GM19372 (cell line): ENCODE measurements at regions not wholly inside any gene's neighbourhood (a gene's known extent, or its start where the extent isn't known, plus 50 kb on each side); places are given as distances from the start of the nearest gene placed in this dataset.
"Not testable (repeated sequence)": the region's sequence is repeated elsewhere in the genome, so short reads cannot be mapped to it uniquely, and the experiment has no call there.

Experiments used
- ATAC-seq: cut with Tn5 transposase; IDR thresholded peaks from one replicate; pipeline ENCODE4 v1.9.1; 2021; ENCODE audit warnings: mild to moderate bottlenecking, low read depth, moderate library complexity; ENCODE audit not compliant: unreplicated experiment

- ATAC-seq, result no peak
These were observed 313.3 kb upstream of the SFSWAP start for GRCh38 chr12:131397493-131398181.

- no peak for ATAC-seq
These were observed 311.9 kb upstream of the SFSWAP start for GRCh38 chr12:131399000-131399399.

DNA sequence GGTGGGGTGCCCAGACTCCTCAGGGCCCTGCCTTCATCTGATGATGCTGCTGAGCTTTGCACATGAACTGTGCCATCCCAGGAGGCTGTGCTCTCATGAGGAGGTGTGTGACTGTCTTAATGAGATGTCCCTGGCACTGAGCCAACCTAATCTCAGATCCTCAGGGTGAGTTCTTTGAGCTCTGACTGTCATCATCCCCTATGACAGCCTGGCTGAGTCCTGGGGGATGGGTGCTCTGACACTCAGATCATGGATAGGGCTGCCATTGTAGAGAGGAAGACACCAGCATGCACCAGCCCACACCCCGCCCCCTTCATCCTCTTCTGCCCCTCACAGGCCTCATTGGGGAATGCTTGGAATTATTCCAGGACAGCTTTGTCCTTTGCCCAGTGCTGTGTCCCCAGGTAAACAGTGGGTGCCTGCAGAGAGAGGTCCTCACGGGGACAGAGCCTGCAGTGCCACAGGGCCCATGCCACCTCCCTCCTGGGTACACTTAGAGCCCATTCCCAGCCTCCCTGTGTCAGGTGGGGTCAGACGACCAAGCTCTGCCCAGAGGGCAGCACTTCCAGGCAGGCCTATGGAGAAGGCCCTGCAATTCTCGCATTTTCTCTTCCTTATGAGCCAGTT lies 310.1 kb upstream of the SFSWAP start:
- not testable (repeated sequence) for ATAC-seq

- not testable (repeated sequence) for ATAC-seq
These were observed 308.8 kb upstream of the SFSWAP start for GRCh38 chr12:131401907-131402633.

DNA sequence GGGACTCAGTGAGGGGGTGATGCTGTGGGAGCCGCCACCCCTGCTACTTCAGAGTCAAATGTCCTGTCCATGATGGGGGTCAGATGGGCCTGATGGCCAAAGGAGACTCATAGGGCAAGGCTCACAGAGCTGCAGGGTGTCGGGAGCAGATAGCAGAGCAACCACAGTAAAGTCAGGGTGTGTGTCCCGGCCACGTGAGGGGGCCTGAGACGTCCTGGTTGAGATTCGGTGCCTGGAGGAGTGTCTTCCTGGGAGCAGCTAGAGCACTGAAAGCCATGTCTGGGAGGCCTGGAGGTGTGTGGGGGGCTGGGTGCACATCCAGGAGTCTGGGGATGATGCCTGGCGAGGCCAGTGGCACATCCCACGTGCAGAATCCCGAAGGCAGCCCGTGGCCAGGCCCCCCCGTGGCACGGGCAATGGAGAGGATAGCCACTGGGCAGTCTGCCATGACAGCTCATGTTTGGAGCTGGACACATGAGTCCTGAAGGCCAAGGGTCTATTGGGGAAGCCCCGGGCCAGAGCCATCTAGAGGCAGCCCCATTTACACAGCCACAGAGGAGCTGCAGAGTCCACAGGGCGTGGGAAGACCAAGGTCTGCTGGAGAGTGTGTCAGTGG lies 308.0 kb upstream of the SFSWAP start:
- no peak for ATAC-seq

DNA sequence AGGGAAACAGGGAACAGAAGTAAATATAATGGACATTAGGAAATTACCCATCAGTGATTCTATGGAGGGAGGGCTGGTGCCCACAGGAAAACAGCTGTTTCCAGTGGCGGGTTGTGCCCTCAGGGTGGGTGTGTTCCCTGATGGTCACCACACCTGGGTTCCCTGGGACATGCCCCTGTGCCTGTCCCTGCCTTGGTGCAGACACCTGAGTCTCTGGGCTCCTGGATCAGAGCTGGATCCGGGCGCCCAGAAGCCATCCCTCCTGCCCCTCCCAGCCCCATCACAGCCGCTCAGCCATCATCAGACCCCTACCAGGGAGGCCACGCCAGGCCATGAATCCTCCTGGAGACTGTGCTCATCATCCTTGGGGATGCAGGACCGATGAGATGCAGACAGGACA lies 307.2 kb upstream of the SFSWAP start:
- ATAC-seq, result no peak

DNA sequence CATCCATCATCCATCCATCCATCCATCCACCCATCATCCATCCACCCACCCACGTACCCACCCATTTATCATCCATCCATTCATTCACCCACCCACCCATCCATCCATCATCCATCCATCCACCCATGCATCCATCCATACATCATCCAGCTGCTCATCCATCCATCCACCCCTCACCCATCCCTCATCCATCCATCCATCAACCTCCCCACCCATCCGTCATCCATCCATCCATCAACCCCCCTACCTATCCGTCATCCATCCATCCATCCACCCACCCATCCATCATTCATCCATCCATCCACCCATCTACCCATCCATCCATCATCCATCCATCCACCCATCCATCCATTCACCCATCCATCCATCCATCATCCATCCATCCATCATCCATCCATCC lies 306.2 kb upstream of the SFSWAP start:
- no peak for ATAC-seq

GRCh38 chr12:131407221-131408035 lies 303.5 kb upstream of the SFSWAP start:
- no peak for ATAC-seq

- ATAC-seq, result no peak
These were observed 302.9 kb upstream of the SFSWAP start for GRCh38 chr12:131408036-131408365.

GRCh38 chr12:131408484-131408883 lies 302.4 kb upstream of the SFSWAP start:
- ATAC-seq, result no peak

DNA sequence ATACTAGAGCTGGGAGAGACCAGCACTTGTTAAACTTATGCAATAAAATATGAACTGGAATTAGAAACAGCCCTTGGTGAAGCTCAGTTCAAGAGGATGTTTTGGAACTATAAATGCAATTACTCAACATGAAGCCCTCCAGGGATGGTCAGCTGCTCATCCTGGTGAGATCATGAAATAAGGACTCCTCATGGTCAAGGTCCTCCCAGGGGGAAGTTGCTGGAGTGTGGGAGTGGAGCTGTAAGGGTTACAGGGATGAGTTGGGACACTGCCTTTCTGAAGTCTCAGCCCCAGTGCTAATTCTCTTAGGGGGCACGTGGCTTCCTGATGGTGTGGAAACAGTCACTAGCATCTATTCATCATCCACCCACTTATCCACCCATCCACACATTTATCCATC lies 301.7 kb upstream of the SFSWAP start:
- no peak for ATAC-seq

DNA sequence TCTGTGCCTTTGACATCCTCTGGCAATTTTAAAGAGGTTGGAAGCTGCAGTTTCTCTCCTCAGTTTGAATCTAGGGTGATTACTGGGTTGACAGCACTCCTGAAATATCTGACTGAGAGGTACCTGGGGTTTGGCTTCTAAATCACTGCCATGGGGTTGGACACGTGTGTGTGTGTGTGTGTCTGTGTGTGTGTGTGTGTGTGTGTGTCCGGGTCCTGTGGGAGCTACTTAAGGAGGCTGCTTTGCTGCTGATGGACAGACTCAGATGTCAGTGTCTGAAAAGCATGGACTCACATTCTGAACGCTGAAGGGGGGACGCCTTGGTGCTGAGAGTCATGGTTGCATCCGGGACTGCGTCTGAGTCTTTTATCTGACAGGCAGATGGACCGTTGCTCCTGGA lies 299.1 kb upstream of the SFSWAP start:
- not testable (repeated sequence) for ATAC-seq

DNA sequence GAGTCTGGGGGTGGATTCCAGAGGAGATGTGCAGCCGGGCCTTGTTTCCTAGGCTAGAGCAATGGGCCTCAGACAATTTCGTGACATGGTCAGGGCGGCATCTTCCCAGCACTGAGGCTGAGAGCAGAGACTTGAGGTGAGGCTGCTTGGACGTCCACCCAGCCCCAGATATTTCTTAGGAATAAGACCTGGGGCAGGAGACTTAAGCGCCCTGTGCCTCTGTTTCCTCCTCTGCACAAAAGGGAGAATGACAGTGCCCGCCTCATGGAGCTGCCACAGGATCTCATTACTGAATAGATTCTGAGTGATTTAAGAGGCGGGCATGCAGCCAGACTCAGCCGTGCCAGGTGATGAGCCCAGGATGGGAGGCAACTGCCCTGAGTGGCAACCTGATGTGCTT lies 297.9 kb upstream of the SFSWAP start:
- no peak for ATAC-seq

DNA sequence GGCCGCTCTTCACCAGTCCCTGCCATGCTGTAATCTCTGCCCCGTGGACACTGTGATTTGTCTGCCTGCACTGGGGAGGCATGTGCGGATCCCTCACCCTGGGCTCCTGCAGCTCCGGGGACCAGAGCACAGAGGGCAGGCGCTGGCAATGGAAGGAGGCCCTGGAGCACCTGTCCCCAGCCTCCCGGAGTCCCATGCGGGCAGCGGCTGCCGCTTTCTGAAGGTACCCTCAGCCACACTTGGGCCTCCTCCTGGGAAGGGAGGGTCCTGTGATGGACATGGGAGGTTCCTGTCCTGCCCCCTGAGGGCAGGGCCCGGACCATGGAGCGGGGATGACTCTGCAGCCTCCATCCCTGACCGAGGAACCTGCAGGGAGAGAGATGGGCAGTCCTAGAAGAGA lies 297.4 kb upstream of the SFSWAP start:
- no peak for ATAC-seq

DNA sequence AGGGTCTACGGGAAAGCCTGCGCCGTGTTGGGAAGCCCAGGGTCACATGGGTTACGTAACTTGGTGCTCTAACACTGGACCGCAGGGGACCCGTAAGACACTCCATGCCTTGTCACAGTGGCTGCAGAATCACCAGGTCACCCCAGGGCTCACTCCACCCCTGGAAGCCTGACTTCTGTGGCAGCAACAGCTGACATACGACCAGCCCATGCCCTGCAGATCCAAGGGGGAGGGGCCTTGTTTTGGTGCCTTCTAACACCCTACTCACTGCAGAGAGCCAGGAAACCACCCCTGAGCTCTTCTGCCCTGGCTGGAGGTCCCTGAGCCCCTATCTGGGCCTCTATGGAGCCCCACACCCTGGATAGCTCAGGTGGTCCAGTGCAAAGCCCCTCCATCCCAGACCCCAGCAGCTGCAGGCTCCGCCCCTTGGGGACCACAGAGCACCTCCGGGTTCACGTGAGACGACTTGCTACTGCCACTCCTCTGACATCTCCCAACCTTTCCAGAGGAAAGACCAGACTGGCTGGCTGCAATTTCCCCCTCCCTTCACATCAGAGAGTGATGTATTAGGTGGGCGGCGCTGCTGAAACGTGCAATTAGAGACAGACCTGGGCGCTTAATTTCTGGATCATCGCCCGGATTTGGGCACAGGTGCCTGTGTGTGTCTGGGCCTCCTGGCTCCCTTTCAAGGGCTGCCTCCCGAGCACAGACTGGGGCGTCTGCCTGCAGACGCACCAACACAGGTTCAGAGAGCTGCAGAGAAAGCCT lies 296.6 kb upstream of the SFSWAP start:
- not testable (repeated sequence) for ATAC-seq

- ATAC-seq, result no peak
These were observed 295.1 kb upstream of the SFSWAP start for GRCh38 chr12:131415781-131416180.

- no peak for ATAC-seq
These were observed 292.8 kb upstream of the SFSWAP start for GRCh38 chr12:131418121-131418520.

- no peak for ATAC-seq
These were observed 292.0 kb upstream of the SFSWAP start for GRCh38 chr12:131418884-131419283.

- ATAC-seq, result no peak
These were observed 289.9 kb upstream of the SFSWAP start for GRCh38 chr12:131420867-131421447.
